ENCODE measurements at regions not wholly inside any gene's neighbourhood (a gene's known extent, or its start where the extent isn't known, plus 50 kb on each side); places are given as distances from the start of the nearest gene placed in this dataset.

- no peak for DNase-seq (ENCODE audit: low read depth)
These were observed 68.4 kb upstream of the DLK1 start for GRCh38 chr14:100658181-100658886.

- DNase-seq (ENCODE audit: low read depth), result no peak
These were observed 67.2 kb upstream of the DLK1 start for GRCh38 chr14:100659345-100660001.

GRCh38 chr14:100660498-100660881 is 66.2 kb upstream of the DLK1 start:
- DNase-seq (ENCODE audit: low read depth), result no peak

DNA sequence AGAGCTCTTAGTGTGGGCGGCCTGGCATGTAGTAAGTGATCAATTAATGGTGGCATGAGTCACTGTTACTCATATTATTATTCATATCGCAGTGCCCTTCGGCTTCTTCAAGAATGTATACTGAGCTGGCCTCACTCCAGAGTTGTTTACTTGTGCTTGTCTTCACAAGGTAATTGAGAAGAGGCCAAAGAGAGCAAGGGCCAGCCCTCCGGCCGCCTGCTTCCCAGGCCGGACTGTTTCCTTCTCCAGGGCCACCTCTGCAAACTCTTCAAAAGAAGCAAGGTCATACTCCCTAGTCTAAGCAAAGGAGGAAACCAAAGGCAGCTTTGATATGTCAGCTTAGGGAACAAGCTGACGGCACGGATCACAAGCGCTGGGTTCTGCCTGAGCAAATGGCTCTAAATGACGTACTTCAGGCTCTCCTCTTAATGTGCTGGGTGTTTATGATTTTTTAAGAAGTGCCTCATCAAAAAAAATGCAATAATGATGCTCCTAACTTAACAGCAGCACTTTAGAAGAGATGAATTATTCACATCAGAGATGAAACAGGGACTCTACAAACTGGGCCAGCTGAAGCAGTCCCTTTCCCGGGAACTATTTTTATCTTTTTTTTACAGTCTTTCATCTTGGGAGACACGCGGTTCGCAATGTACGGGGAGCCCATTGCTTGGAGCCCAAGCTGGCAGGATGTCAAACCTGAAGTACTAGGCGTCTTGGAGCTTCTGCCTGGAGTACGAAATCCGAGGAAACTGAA is 65.6 kb upstream of the DLK1 start:
- DNase-seq (ENCODE audit: low read depth), result no peak

- peak; percentile 34 for DNase-seq (ENCODE audit: low read depth)
These were observed 63.6 kb upstream of the DLK1 start for GRCh38 chr14:100662879-100663760.

DNA sequence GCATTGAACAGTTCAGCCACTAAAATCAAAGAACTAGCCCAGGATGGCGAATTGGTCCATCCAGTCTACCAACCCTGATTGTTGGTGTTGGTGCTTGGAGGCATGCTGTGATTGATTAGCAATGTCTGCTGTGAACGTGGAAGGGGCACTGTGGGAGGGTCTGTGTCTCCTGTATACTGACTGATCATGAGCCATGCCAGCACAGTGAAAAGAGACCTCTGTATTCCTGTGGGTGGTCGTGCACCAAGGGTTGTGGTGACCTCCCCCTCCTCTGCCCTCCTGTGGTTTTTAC is 63.0 kb upstream of the DLK1 start:
- DNase-seq (ENCODE audit: low read depth), result no peak

DNA sequence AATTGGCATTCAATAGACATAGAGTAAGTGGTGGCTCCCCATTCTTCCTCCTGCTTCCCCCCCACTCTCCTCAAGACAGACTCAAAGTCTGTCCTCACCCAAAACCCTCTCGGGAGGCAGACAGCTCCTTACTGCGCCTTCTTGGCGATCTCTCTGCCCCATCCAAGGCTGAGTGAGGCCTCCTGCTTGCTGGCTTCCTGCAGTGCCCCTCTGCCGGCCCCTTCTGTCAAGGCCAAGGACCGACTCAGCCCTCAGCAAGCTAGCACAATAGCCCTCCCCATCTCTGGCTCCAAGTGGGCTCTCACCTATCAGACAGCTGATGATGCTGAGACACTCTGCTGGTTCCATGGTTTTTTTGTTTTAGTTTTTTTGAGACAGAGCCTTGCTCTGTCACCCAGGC is 62.5 kb upstream of the DLK1 start:
- DNase-seq (ENCODE audit: low read depth), result no peak

- no peak for DNase-seq (ENCODE audit: low read depth)
These were observed 61.7 kb upstream of the DLK1 start for GRCh38 chr14:100664841-100665510.

DNA sequence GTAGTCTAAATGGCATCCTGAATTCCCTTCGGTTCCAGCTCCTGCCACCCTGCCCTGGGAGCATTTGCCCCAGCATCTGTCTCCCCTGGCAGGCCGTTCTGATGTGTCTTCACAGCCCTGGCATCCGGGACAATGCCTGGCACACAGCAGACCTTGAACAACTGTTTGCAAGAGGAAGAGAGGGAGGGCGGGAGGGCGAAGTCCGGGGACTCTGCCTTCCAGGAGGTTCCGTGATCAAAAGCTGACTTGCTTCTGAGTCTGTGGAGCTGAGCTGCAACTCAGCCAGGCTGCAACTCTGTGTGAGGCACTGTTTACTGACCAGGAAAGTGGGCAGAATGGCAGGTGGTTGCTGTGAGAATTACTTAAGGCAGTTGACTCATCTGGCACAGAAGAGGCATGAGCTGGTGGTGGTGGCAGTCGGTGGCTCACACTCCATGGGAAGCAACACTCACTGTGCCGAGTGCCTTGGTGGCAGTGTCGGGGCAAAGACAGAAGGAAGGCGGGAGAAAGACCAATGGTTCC is 61.1 kb upstream of the DLK1 start:
- no peak for DNase-seq (ENCODE audit: low read depth)

DNA sequence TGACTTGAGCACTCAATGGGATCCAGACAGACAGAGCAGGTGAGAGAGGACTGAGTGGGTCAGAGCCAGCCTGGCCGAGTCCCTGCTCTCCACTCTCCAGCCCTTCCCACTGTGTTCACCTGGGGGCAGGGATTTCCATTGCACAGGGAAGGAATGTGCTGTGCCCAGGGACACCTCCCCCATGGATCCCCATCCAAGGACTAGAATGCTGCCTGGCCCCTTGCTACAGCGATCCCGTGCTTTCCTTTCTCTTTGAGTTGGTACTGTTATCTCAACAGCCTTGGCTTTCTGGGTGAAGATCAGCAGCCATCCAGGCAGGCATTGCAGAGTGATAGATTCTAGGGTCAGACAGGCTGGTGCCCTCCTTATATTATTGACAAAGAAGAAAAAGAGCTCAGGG is 60.3 kb upstream of the DLK1 start:
- DNase-seq (ENCODE audit: low read depth), result no peak

GRCh38 chr14:100666851-100667250 is 59.8 kb upstream of the DLK1 start:
- no peak for DNase-seq (ENCODE audit: low read depth)

- no peak for DNase-seq (ENCODE audit: low read depth)
These were observed 59.0 kb upstream of the DLK1 start for GRCh38 chr14:100667656-100668055.

GRCh38 chr14:100668352-100668751 is 58.3 kb upstream of the DLK1 start:
- DNase-seq (ENCODE audit: low read depth), result no peak

DNA sequence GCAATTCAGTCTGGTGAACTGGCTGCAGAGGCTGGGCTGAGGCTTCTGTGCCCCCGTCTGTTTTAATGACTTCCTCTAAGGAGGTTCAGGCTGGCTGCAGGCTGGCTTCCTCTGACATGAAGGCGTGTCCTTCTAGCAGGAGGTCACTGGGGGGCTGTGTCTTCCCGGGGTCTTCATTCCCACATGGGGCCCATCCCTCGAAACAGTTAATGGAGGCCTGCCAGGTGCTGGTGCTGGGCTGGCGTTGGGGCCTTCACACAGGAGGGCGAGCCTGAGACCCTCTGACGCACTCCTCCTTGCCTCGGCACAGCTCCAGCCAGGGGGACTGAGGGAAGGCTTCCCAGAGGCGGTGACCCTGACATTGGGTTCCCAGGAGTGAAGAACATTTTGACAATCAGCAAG is 57.7 kb upstream of the DLK1 start:
- DNase-seq (ENCODE audit: low read depth), result no peak

DNA sequence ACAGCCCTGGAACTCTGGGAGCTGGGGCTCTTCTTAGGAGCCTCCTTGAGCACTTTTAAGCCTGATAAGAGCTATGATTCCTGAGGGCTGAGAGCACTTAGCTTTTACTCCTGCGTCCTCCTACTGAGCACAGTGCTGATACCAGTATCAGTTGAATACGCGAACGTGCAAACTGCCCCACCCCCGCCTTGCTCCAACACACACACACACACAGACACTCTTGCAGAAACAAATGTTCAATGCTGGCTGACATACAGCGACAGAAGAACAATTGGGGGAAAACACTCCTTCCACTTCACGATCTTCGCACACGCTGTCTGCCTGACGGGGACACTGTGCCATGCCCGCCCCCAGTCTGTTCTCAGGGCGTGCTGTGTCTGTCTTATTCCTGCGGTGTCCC is 57.2 kb upstream of the DLK1 start:
- DNase-seq (ENCODE audit: low read depth), result no peak

DNA sequence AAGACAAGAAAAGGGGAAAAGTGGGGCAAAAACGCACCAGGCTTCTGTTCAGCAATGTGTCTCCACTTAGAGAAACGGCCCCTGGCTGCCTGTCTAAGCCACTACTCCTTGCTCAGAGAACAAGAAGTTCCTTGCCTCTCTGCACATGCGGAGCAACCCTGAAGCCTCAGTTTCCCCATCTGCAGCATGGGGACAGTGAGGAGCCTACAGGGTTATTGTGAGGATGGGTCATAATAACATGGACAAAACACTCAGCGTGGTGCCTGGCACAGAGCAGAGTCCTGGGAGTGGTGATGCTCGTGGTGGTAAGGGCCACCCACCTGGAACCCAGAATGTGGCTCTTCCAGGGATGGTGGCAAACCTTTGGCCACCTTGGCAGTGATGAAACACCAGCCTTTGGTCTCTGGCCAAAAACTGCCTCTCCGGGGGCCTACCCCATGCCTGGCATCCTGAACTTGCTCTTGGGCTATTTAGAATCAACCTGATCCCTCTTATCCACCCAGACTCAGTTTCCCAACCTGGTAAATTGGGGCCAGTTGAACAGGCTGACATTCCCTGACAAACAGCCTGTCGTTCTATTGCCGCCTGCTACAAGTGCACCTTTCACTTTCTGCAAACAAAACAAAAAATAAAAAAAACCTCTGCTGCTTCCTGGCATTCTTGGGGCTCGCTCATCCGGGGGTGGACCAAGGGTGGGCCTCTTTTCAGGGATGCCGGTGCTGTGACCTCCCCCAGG is 56.5 kb upstream of the DLK1 start:
- DNase-seq (ENCODE audit: low read depth), result no peak

DNA sequence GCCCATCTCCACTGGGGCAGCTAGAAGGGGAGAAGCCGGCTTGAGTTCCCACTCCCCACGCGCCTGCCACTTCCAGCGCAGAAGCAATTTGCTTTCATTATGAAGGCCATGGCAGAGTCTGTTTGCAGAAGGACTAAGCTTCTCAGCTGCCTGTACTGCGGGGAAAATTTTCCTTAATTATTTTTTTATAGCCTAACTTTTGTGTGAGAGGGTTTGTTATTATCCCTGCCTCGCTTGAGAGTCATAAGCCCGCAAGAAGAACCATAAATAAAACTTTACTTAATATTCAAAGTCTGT is 56.0 kb upstream of the DLK1 start:
- DNase-seq (ENCODE audit: low read depth), result no peak

DNA sequence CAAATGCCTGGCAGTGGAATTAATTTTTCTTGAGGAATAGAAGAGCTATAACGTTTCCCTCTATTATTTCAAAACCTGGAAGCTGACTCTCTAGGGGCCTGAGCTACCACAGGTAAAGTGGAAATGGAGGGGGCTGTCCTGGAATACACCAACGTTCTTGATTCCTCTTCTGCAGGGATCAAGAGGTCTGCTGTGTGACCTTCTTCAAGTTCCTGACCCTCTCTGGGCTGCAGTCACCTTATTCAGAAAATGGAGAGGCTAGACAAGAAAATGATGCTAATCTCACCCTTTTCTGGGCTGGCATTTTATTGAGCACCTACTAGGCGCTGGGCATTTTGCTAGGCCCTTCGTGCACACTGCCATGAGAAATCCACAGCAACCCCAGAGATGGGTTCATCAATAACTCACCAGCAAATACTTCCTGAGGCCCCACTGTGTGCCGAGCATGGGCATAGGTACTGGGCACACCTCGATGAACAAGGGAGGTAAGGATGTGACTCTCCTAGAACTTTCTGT is 55.2 kb upstream of the DLK1 start:
- DNase-seq (ENCODE audit: low read depth), result no peak

DNA sequence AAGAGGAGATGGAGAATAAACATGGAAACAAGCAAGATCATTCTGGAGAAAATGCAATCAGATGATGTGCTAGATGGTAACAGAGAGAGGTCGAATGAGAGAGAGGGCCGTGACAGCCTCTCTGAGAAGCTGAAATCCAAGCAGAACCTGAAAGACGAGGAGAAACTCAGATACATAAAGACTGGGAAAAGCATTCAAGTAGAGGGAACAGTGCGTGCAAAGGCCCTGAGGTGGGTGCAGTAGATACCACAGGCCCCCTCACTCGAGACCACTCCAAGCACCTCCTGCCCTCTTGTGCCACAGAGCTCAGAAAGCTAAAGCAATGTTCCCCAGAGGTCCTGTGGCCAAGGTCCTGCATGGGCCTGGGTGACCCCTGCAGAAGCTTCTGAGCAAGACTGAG is 54.8 kb upstream of the DLK1 start:
- no peak for DNase-seq (ENCODE audit: low read depth)

GRCh38 chr14:100673085-100673806 is 53.4 kb upstream of the DLK1 start:
- no peak for DNase-seq (ENCODE audit: low read depth)

Data from activated gamma-delta T cell treated with anti-CD3 and anti-CD28 coated beads, Interleukin-2, amount 50 U/mL, for 16 hours (primary cell).